ENCODE measurements at regions not wholly inside any gene's neighbourhood (a gene's known extent, or its start where the extent isn't known, plus 50 kb on each side); places are given as distances from the start of the nearest gene placed in this dataset.

- DNase-seq (ENCODE audit: low read depth) = no peak
- no peak for TF ChIP-seq CTCF (conservative IDR thresholded peaks at IDR 0.05; ENCODE audit: low read depth, low read length)
- H3K4me3 ChIP-seq (ENCODE audit: low read depth, low read length) = no peak overlapping the region
These were observed 180.8 kb downstream of the SH3BP4 start for GRCh38 chr2:235132651-235133050.

- H3K4me3 ChIP-seq (ENCODE audit: low read depth, low read length) = no peak overlapping the region
- no peak for DNase-seq (ENCODE audit: low read depth)
- no peak for TF ChIP-seq CTCF (conservative IDR thresholded peaks at IDR 0.05; ENCODE audit: low read depth, low read length)
These were observed 182.0 kb downstream of the SH3BP4 start for GRCh38 chr2:235133837-235134236.

GRCh38 chr2:235134420-235134819, 182.6 kb downstream of the SH3BP4 start:
- DNase-seq (ENCODE audit: low read depth) = no peak
- H3K4me3 ChIP-seq (ENCODE audit: low read depth, low read length) = no peak overlapping the region
- TF ChIP-seq CTCF (conservative IDR thresholded peaks at IDR 0.05; ENCODE audit: low read depth, low read length) = no peak

GRCh38 chr2:235135195-235135965, 183.6 kb downstream of the SH3BP4 start:
- TF ChIP-seq CTCF (conservative IDR thresholded peaks at IDR 0.05; ENCODE audit: low read depth, low read length) = no peak
- no peak overlapping the region for H3K4me3 ChIP-seq (ENCODE audit: low read depth, low read length)
- no peak for DNase-seq (ENCODE audit: low read depth)

- peak; percentile 86 for TF ChIP-seq CTCF (conservative IDR thresholded peaks at IDR 0.05; ENCODE audit: low read depth, low read length)
- no peak overlapping the region for H3K4me3 ChIP-seq (ENCODE audit: low read depth, low read length)
- DNase-seq (ENCODE audit: low read depth) = no peak
These were observed 184.3 kb downstream of the SH3BP4 start for GRCh38 chr2:235135990-235136561.

GRCh38 chr2:235138339-235138738, 186.5 kb downstream of the SH3BP4 start:
- TF ChIP-seq CTCF (conservative IDR thresholded peaks at IDR 0.05; ENCODE audit: low read depth, low read length) = no peak
- no peak for DNase-seq (ENCODE audit: low read depth)
- no peak overlapping the region for H3K4me3 ChIP-seq (ENCODE audit: low read depth, low read length)
